ENCODE measurements at regions not wholly inside any gene's neighbourhood (a gene's known extent, or its start where the extent isn't known, plus 50 kb on each side); places are given as distances from the start of the nearest gene placed in this dataset.

GRCh38 chr21:25342816-25343215, 264.5 kb downstream of the MRPL39 start:
- no peak overlapping the region for H3K27ac Mint-ChIP-seq (ENCODE audit: unreplicated experiment)
- H3K4me1 Mint-ChIP-seq (ENCODE audit: low read depth): no peaks in the 10 kb centered on the region
- no peak overlapping the region for H3K4me3 Mint-ChIP-seq (ENCODE audit: unreplicated experiment)
- TF ChIP-seq, protein P1, sequence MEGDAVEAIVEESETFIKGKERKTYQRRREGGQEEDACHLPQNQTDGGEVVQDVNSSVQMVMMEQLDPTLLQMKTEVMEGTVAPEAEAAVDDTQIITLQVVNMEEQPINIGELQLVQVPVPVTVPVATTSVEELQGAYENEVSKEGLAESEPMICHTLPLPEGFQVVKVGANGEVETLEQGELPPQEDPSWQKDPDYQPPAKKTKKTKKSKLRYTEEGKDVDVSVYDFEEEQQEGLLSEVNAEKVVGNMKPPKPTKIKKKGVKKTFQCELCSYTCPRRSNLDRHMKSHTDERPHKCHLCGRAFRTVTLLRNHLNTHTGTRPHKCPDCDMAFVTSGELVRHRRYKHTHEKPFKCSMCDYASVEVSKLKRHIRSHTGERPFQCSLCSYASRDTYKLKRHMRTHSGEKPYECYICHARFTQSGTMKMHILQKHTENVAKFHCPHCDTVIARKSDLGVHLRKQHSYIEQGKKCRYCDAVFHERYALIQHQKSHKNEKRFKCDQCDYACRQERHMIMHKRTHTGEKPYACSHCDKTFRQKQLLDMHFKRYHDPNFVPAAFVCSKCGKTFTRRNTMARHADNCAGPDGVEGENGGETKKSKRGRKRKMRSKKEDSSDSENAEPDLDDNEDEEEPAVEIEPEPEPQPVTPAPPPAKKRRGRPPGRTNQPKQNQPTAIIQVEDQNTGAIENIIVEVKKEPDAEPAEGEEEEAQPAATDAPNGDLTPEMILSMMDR (IDR thresholded peaks at IDR 0.05): no peak
- peaks cover 17% of the 10 kb centered on the region for H3K9me3 Mint-ChIP-seq (ENCODE audit: low read depth)
- no peaks in the 10 kb centered on the region for H3K36me3 Mint-ChIP-seq (ENCODE audit: low read depth)
- DNase-seq (ENCODE audit: low spot score): no peak
- H3K27me3 Mint-ChIP-seq (ENCODE audit: low read depth): peaks cover 2% of the 10 kb centered on the region

DNA sequence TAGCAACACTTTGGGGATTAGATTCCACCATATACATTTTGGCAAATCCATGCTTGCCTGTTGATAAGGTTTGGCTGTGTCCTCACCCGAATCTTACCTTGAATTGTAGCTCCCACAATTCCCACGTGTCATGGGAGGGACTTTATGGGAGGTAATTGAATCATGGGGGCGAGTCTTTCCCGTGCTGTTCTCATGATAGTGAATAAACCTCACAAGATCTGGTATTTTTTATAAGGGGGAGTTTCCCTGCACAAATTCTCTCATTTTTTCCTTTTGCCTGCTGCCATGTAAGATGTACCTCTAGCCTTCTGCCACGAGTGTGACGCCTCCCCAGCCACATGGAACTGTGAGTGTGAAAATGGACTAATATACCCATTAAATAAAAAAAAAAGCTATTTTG, 265.3 kb downstream of the MRPL39 start:
- H3K27me3 Mint-ChIP-seq (ENCODE audit: low read depth): peaks cover 2% of the 10 kb centered on the region
- H3K4me1 Mint-ChIP-seq (ENCODE audit: low read depth): no peaks in the 10 kb centered on the region
- no peak overlapping the region for H3K4me3 Mint-ChIP-seq (ENCODE audit: unreplicated experiment)
- peaks cover 14% of the 10 kb centered on the region for H3K9me3 Mint-ChIP-seq (ENCODE audit: low read depth)
- TF ChIP-seq, protein P1 (IDR thresholded peaks at IDR 0.05): no peak
- DNase-seq (ENCODE audit: low spot score): no peak
- H3K27ac Mint-ChIP-seq (ENCODE audit: unreplicated experiment): no peak overlapping the region
- H3K36me3 Mint-ChIP-seq (ENCODE audit: low read depth): no peaks in the 10 kb centered on the region

DNA sequence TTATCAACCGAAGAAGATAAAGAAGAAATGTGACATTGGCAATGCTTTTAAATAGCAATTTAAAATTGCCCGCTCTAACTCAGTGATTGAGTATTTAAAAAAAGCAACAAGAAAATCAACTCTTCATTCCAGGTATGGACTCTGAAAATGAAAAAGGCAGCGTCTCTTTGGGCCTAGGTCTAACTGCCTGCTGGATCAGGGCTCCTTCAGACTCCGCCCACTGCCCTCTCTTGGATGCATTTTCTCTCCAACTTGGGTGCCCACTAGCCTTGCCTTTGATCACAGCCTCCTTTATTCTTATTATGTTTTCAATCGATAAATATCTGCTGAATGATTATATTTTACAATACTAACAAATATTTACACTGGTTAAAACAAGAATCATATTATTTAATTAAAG, 268.9 kb downstream of the MRPL39 start:
- Mint-ChIP-seq H3K27me3 (ENCODE audit: low read depth) (peaks cover 2% of the 10 kb centered on the region), H3K4me3 (ENCODE audit: unreplicated experiment) (no peak overlapping the region), H3K4me1 (ENCODE audit: low read depth) (no peaks in the 10 kb centered on the region), H3K9me3 (ENCODE audit: low read depth) (peaks cover 6% of the 10 kb centered on the region), H3K36me3 (ENCODE audit: low read depth) (no peaks in the 10 kb centered on the region), H3K27ac (ENCODE audit: unreplicated experiment) (no peak overlapping the region)
- no peak for DNase-seq (ENCODE audit: low spot score)
- TF ChIP-seq, protein P1 (IDR thresholded peaks at IDR 0.05): no peak

DNA sequence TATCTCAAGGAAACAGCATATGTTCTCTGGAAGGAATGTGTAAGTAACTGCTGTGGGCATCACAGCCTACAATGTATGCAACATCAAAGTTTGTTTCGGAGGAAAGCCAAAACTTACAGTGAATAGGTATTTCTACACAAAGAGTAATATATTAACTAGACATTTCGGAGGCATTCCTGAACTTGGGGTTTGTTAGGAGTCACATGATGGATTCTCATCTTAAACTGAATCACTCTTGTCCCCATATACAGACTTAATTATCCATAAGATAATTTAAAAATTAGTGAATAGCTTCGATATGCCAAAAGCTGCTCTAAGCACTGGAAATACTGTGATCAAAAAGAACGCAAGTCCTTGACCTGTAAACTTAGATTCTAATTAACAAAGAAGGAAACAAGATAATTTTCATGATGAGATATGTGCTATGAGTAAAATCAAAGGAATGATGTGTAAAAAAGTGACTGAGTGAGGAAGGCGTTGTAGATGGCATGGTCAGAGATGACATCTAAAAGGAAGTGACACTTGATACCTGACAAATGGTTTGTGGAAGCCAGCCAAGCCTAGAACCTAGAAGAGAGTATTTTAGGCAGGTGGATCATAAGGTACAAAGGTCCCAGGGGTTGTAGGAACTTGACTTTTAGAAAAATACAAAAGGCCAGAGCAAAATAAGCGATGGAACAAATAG, 273.1 kb downstream of the MRPL39 start:
- Mint-ChIP-seq H3K4me3 (ENCODE audit: unreplicated experiment) (no peak overlapping the region), H3K4me1 (ENCODE audit: low read depth) (peaks cover 5% of the 10 kb centered on the region), H3K9me3 (ENCODE audit: low read depth) (peaks cover 11% of the 10 kb centered on the region), H3K27ac (ENCODE audit: unreplicated experiment) (no peak overlapping the region), H3K36me3 (ENCODE audit: low read depth) (no peaks in the 10 kb centered on the region), H3K27me3 (ENCODE audit: low read depth) (no peaks in the 10 kb centered on the region)
- TF ChIP-seq, protein P1 (IDR thresholded peaks at IDR 0.05): no peak
- DNase-seq (ENCODE audit: low spot score): no peak

- Mint-ChIP-seq H3K9me3 (ENCODE audit: low read depth) (peaks cover 11% of the 10 kb centered on the region), H3K4me1 (ENCODE audit: low read depth) (peaks cover 10% of the 10 kb centered on the region), H3K27ac (ENCODE audit: unreplicated experiment) (no peak overlapping the region), H3K4me3 (ENCODE audit: unreplicated experiment) (no peak overlapping the region), H3K27me3 (ENCODE audit: low read depth) (no peaks in the 10 kb centered on the region), H3K36me3 (ENCODE audit: low read depth) (no peaks in the 10 kb centered on the region)
- no peak for DNase-seq (ENCODE audit: low spot score)
- TF ChIP-seq, protein P1 (IDR thresholded peaks at IDR 0.05): no peak
Measured at GRCh38 chr21:25331286-25331685, 276.0 kb downstream of the MRPL39 start.

Measured in chondrocyte (in vitro differentiated cells).